NB4 (cell line): ENCODE measurements at regions not wholly inside any gene's neighbourhood (a gene's known extent, or its start where the extent isn't known, plus 50 kb on each side); places are given as distances from the start of the nearest gene placed in this dataset.

Source experiments
- DNase-seq: peaks from one replicate; pipeline ENCODE4 v3.0.0; 2010; ENCODE audit warnings: low read depth
- H3K4me3 ChIP-seq: one replicate; pipeline ENCODE4 v1.5.1; 2011; ENCODE audit warnings: mild to moderate bottlenecking, low read depth, low read length, moderate library complexity
- CTCF ChIP-seq: IDR thresholded peaks from one replicate; pipeline ENCODE4 v1.5.1; 2012; ENCODE audit warnings: low read depth, low read length
- MAX ChIP-seq: IDR thresholded peaks from 2 replicates; pipeline ENCODE4 v1.6.1; 2011; ENCODE audit warnings: low read depth, low read length
- MYC ChIP-seq: IDR thresholded peaks from 2 replicates; pipeline ENCODE4 v1.6.1; 2011; ENCODE audit warnings: low read depth, low read length
- POLR2A ChIP-seq: IDR thresholded peaks from 2 replicates; pipeline ENCODE4 v1.6.1; 2011; ENCODE audit warnings: mild to moderate bottlenecking; ENCODE audit not compliant: insufficient read length; ENCODE audit errors: extremely low read depth

- DNase-seq: no peak
- TF ChIP-seq CTCF (no peak), POLR2A (no peak), MYC (no peak), MAX (no peak)
Observed at GRCh38 chr5:82861701-82862100, 215.5 kb downstream of the TMEM167A start.

GRCh38 chr5:82859451-82860140, 217.6 kb downstream of the TMEM167A start:
- no peak for TF ChIP-seq CTCF
- TF ChIP-seq POLR2A: no peak
- TF ChIP-seq MAX: no peak
- TF ChIP-seq MYC: no peak
- DNase-seq: no peak
- H3K4me3 ChIP-seq: no peak overlapping the region

More at GRCh38 chr5:82861701-82862100, 215.5 kb downstream of the TMEM167A start:
- no peak overlapping the region for H3K4me3 ChIP-seq

GRCh38 chr5:82858151-82859025, 218.8 kb downstream of the TMEM167A start:
- H3K4me3 ChIP-seq: no peak overlapping the region
- no peak for DNase-seq
- no peak for TF ChIP-seq MYC
- no peak for TF ChIP-seq CTCF
- no peak for TF ChIP-seq POLR2A
- TF ChIP-seq MAX: no peak

GRCh38 chr5:82855893-82856550, 221.2 kb downstream of the TMEM167A start:
- no peak overlapping the region for H3K4me3 ChIP-seq
- DNase-seq: no peak
- TF ChIP-seq POLR2A (no peak), MAX (no peak), CTCF (no peak)

GRCh38 chr5:82854956-82855355, 222.2 kb downstream of the TMEM167A start:
- no peak overlapping the region for H3K4me3 ChIP-seq
- TF ChIP-seq MYC (no peak), MAX (no peak), CTCF (no peak), POLR2A (no peak)
- no peak for DNase-seq
